HG03442 (cell line): ENCODE measurements at regions not wholly inside any gene's neighbourhood (a gene's known extent, or its start where the extent isn't known, plus 50 kb on each side); places are given as distances from the start of the nearest gene placed in this dataset.

ENCODE experiments used
- ATAC-seq: cut with Tn5 transposase; IDR thresholded peaks from one replicate; pipeline ENCODE4 v1.9.1; 2021; ENCODE audit warnings: mild to moderate bottlenecking, moderate library complexity; ENCODE audit not compliant: unreplicated experiment

GRCh38 chr3:177753451-177754155, 556.3 kb upstream of the TBL1XR1 start:
- ATAC-seq: no peak

GRCh38 chr3:177754508-177754921, 557.2 kb upstream of the TBL1XR1 start:
- no peak for ATAC-seq

- no peak for ATAC-seq
Observed at GRCh38 chr3:177758126-177758525, 560.8 kb upstream of the TBL1XR1 start.

- no peak for ATAC-seq
Observed at GRCh38 chr3:177760803-177761202, 563.5 kb upstream of the TBL1XR1 start.

- no peak for ATAC-seq
Observed at GRCh38 chr3:177764377-177764912, 567.2 kb upstream of the TBL1XR1 start.

- ATAC-seq: no peak
Observed at GRCh38 chr3:177764933-177765332, 567.7 kb upstream of the TBL1XR1 start.

GRCh38 chr3:177770383-177771230, 573.3 kb upstream of the TBL1XR1 start:
- no peak for ATAC-seq

- no peak for ATAC-seq
Observed at GRCh38 chr3:177771780-177772179, 574.5 kb upstream of the TBL1XR1 start.

- no peak for ATAC-seq
Observed at GRCh38 chr3:177772908-177773557, 575.8 kb upstream of the TBL1XR1 start.

GRCh38 chr3:177773717-177774116, 576.4 kb upstream of the TBL1XR1 start:
- ATAC-seq: no peak

- no peak for ATAC-seq
Observed at GRCh38 chr3:177776661-177777101, 579.4 kb upstream of the TBL1XR1 start.

GRCh38 chr3:177777699-177778098, 580.4 kb upstream of the TBL1XR1 start:
- ATAC-seq: peak; percentile 91

GRCh38 chr3:177778633-177779032, 581.4 kb upstream of the TBL1XR1 start:
- no peak for ATAC-seq

- ATAC-seq: no peak
Observed at GRCh38 chr3:177781686-177782161, 584.4 kb upstream of the TBL1XR1 start.

GRCh38 chr3:177783338-177783737, 586.1 kb upstream of the TBL1XR1 start:
- ATAC-seq: no peak

GRCh38 chr3:177783767-177784166, 586.5 kb upstream of the TBL1XR1 start:
- no peak for ATAC-seq

- ATAC-seq: peak; percentile 87
Observed at GRCh38 chr3:177787279-177788041, 590.2 kb upstream of the TBL1XR1 start.

GRCh38 chr3:177789500-177789899, 592.2 kb upstream of the TBL1XR1 start:
- no peak for ATAC-seq

- no peak for ATAC-seq
Observed at GRCh38 chr3:177792311-177793030, 595.2 kb upstream of the TBL1XR1 start.

- ATAC-seq: no peak
Observed at GRCh38 chr3:177793451-177793850, 596.2 kb upstream of the TBL1XR1 start.
